ENCODE measurements at regions not wholly inside any gene's neighbourhood (a gene's known extent, or its start where the extent isn't known, plus 50 kb on each side); places are given as distances from the start of the nearest gene placed in this dataset.

GRCh38 chr18:44624052-44624451 is 56.6 kb upstream of the SETBP1 start:
- no peak for DNase-seq

- DNase-seq = no peak
These were observed 55.3 kb upstream of the SETBP1 start for GRCh38 chr18:44625386-44625785.

- DNase-seq = no peak
These were observed 54.5 kb upstream of the SETBP1 start for GRCh38 chr18:44626236-44626635.

- no peak for DNase-seq
These were observed 53.9 kb upstream of the SETBP1 start for GRCh38 chr18:44626807-44627206.

- no peak for DNase-seq
These were observed 53.4 kb upstream of the SETBP1 start for GRCh38 chr18:44627280-44627679.

GRCh38 chr18:44629406-44629805 is 51.3 kb upstream of the SETBP1 start:
- DNase-seq = no peak

- DNase-seq = no peak
These were observed 50.6 kb upstream of the SETBP1 start for GRCh38 chr18:44630118-44630517.

Data from NCI-H1694 (cell line).